ENCODE measurements at regions not wholly inside any gene's neighbourhood (a gene's known extent, or its start where the extent isn't known, plus 50 kb on each side); places are given as distances from the start of the nearest gene placed in this dataset.

- TF ChIP-seq CTCF (IDR thresholded peaks at IDR 0.05) (no peak), POLR2A (IDR thresholded peaks at IDR 0.05) (no peak)
Observed at GRCh38 chr12:88986056-88986455, 366.2 kb downstream of the DUSP6 start.
